ENCODE measurements at regions not wholly inside any gene's neighbourhood (a gene's known extent, or its start where the extent isn't known, plus 50 kb on each side); places are given as distances from the start of the nearest gene placed in this dataset.

- no peak for DNase-seq
Measured at GRCh38 chr12:47293406-47293805, 213.6 kb upstream of the AMIGO2 start.

GRCh38 chr12:47286676-47287075 is 206.9 kb upstream of the AMIGO2 start:
- ATAC-seq (ENCODE audit: low read depth in 2 of 2) (no peak), DNase-seq (no peak)
- no peaks in the 10 kb centered on the region for H3K27me3 Mint-ChIP-seq
- no peaks in the 10 kb centered on the region for H3K9me3 ChIP-seq (ENCODE audit: control insufficient read depth in 2 of 2, low read length in 2 of 2)
- H3K27ac ChIP-seq (ENCODE audit: insufficient read depth, low read length, poor library complexity, severe bottlenecking), result no peak overlapping the region
- H3K27ac Mint-ChIP-seq, result peak overlapping the region in 1 of 3 donors; percentile 39
- no peak overlapping the region for H3K4me3 ChIP-seq (ENCODE audit: low read depth, low read length)
- no peaks in the 10 kb centered on the region for H3K36me3 Mint-ChIP-seq
- peaks cover 8 to 27% (median 13%) of the 10 kb centered on the region in 4 donors for H3K4me1 Mint-ChIP-seq
- no peaks in the 10 kb centered on the region for H3K4me1 ChIP-seq (ENCODE audit: control insufficient read depth, insufficient read depth, low read length, poor library complexity, severe bottlenecking)
- no peaks in the 10 kb centered on the region for H3K36me3 ChIP-seq (ENCODE audit: control insufficient read depth, insufficient read depth, low read length)
- no peak overlapping the region for H3K4me3 Mint-ChIP-seq
- peaks cover 0 to 2% (median 0%) of the 10 kb centered on the region in 7 donors for H3K9me3 Mint-ChIP-seq
- no peaks in the 10 kb centered on the region for H3K27me3 ChIP-seq (ENCODE audit: control insufficient read depth, insufficient read depth, low read length)

More at GRCh38 chr12:47293406-47293805, 213.6 kb upstream of the AMIGO2 start:
- Histone ChIP-seq H3K4me3 (ENCODE audit: low read depth, low read length) (no peak overlapping the region), H3K27me3 (ENCODE audit: control insufficient read depth, insufficient read depth, low read length) (no peaks in the 10 kb centered on the region), H3K4me1 (ENCODE audit: control insufficient read depth, insufficient read depth, low read length, poor library complexity, severe bottlenecking) (peaks cover 3% of the 10 kb centered on the region), H3K27ac (ENCODE audit: insufficient read depth, low read length, poor library complexity, severe bottlenecking) (no peak overlapping the region), H3K36me3 (ENCODE audit: control insufficient read depth, insufficient read depth, low read length) (no peaks in the 10 kb centered on the region), H3K9me3 (ENCODE audit: control insufficient read depth in 2 of 2, low read length in 2 of 2) (no peaks in the 10 kb centered on the region)
- ATAC-seq (ENCODE audit: low read depth in 2 of 2), result no peak
- H3K36me3 Mint-ChIP-seq, result no peaks in the 10 kb centered on the region
- H3K27ac Mint-ChIP-seq, result no peak overlapping the region
- no peak overlapping the region for H3K4me3 Mint-ChIP-seq
- H3K27me3 Mint-ChIP-seq, result no peaks in the 10 kb centered on the region
- peaks cover 0 to under 1% (median 0%) of the 10 kb centered on the region in 7 donors for H3K9me3 Mint-ChIP-seq
- H3K4me1 Mint-ChIP-seq, result peaks cover 5 to 27% (median 19%) of the 10 kb centered on the region in 4 donors
